ENCODE measurements at regions not wholly inside any gene's neighbourhood (a gene's known extent, or its start where the extent isn't known, plus 50 kb on each side); places are given as distances from the start of the nearest gene placed in this dataset.

DNA sequence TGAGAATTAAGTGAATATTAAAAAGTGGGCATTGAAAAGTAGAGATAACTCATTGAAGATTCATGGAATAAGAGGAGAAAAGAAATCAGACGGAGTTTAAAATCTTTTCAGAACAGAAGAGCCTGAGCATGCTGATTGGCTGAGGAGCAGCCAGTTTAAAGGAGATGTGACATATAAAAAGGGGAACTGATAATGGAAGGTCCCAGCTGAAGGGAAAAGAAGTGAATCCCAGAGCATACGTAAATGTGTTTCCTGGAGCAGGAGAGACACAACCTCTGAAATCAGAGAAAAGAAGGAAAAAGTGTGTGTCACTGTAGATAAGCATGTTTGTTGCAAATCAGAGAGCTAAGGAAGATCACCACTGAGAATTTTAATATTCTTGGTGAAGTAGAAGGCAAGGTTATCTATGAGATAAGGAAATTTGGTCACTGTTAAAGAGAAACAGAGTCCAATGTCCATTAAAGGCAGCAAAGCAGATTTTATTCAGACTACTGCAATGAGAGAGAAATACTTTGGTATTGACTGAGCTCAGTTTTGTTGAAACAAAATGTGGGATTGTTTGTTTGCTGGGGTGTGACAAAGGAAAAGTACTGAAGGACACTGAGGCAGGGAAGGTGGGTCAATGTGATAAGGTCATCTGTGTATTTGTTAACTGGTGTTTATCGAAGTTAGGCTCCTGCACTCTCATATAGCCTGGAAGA is 84.6 kb upstream of the WDR72 start:
- in situ Hi-C loops (cut with HindIII; ENCODE audit: low sequenced_read_pairs), result no loop called here
- no peak overlapping the region for H3K4me3 ChIP-seq (ENCODE audit: low read depth, low read length)
- TF ChIP-seq, protein P1, sequence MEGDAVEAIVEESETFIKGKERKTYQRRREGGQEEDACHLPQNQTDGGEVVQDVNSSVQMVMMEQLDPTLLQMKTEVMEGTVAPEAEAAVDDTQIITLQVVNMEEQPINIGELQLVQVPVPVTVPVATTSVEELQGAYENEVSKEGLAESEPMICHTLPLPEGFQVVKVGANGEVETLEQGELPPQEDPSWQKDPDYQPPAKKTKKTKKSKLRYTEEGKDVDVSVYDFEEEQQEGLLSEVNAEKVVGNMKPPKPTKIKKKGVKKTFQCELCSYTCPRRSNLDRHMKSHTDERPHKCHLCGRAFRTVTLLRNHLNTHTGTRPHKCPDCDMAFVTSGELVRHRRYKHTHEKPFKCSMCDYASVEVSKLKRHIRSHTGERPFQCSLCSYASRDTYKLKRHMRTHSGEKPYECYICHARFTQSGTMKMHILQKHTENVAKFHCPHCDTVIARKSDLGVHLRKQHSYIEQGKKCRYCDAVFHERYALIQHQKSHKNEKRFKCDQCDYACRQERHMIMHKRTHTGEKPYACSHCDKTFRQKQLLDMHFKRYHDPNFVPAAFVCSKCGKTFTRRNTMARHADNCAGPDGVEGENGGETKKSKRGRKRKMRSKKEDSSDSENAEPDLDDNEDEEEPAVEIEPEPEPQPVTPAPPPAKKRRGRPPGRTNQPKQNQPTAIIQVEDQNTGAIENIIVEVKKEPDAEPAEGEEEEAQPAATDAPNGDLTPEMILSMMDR (IDR thresholded peaks at IDR 0.05; ENCODE audit: low read depth, low read length, missing control alignments), result no peak
- no peak for DNase-seq (ENCODE audit: low read depth)

DNA sequence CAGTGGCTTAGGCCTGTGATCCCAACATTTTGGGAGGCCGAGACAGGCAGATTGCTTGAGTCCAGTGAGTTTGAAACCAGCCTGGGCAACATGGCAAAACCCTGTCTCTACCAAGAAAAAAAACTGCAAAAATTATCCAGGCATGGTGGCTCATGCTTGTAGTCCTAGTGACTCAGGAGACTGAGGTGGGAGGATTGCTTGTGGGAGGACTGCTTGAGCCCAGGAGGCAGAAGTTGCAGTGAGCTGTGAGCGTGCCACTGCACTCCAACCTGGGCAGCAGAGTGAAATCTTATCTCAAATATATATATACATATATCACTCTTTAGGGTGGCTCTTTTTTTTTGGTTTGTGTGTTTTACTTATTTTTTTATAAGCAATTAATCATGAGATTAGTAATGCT is 83.7 kb upstream of the WDR72 start:
- TF ChIP-seq, protein P1 (IDR thresholded peaks at IDR 0.05; ENCODE audit: low read depth, low read length, missing control alignments), result no peak
- no peak for DNase-seq (ENCODE audit: low read depth)
- no peak overlapping the region for H3K4me3 ChIP-seq (ENCODE audit: low read depth, low read length)
- in situ Hi-C loops (cut with HindIII; ENCODE audit: low sequenced_read_pairs), result no loop called here

DNA sequence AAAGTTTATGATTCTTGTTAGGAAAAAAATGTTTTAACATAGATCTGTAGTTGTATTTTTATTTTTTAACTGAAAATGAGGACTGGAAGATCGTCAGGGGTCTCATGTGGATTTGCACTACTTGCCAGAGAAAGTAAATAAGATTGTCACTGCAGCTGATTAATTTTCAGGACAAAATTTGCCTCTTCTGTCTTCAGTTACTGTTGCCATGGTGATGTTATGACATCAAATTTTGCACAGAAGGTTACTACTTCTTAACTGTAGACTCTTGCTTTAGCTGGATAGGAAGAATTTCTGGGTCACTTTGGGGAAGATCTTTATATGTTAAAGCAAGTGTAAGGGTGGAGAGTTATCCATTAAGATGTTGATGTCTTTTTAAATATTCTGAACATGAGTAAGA is 82.2 kb upstream of the WDR72 start:
- no peak overlapping the region for H3K4me3 ChIP-seq (ENCODE audit: low read depth, low read length)
- in situ Hi-C loops (cut with HindIII; ENCODE audit: low sequenced_read_pairs), result no loop called here
- DNase-seq (ENCODE audit: low read depth), result no peak
- TF ChIP-seq, protein P1 (IDR thresholded peaks at IDR 0.05; ENCODE audit: low read depth, low read length, missing control alignments), result no peak

DNA sequence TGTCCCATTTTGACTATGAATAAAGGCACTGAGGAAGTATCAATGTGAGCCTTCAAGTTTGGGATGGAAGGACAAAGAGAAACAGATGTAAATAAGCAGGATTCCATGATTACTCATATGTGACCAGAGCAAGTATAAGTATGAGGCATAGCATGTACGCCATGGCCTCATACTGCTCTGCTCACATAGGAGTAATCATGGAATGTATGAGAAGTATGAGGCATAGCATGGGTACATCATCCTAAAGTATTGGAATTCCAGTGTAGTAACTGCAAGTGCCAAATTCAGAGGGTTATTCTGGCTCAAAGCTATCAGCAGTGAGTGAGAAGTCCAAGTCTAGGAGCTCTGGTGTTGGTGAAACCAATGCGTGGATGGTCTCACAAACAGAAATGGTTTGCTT is 81.2 kb upstream of the WDR72 start:
- no peak overlapping the region for H3K4me3 ChIP-seq (ENCODE audit: low read depth, low read length)
- no peak for DNase-seq (ENCODE audit: low read depth)
- in situ Hi-C loops (cut with HindIII; ENCODE audit: low sequenced_read_pairs), result no loop called here
- TF ChIP-seq, protein P1 (IDR thresholded peaks at IDR 0.05; ENCODE audit: low read depth, low read length, missing control alignments), result no peak

DNA sequence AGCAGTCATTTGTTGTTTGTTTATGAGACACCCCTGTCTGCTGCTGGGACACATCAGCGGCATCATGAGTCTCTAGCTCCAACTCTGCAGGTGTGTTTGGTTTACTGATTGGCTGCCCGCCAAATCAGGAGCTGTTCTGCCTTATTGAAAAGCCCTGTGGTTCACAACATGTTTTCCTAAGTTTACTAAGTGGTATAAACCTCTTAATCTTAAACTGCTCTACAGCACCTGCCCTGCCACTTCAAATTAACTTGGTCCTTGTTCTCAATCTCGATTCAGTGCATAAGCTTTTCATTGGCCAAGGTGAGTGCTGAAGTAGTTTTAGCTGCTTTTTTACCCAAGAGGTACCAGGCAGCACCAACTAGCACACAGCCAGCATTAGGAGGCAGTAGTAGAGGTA is 77.8 kb upstream of the WDR72 start:
- no peak for DNase-seq (ENCODE audit: low read depth)
- no peak overlapping the region for H3K4me3 ChIP-seq (ENCODE audit: low read depth, low read length)
- TF ChIP-seq, protein P1 (IDR thresholded peaks at IDR 0.05; ENCODE audit: low read depth, low read length, missing control alignments), result no peak
- in situ Hi-C loops (cut with HindIII; ENCODE audit: low sequenced_read_pairs), result no loop called here

DNA sequence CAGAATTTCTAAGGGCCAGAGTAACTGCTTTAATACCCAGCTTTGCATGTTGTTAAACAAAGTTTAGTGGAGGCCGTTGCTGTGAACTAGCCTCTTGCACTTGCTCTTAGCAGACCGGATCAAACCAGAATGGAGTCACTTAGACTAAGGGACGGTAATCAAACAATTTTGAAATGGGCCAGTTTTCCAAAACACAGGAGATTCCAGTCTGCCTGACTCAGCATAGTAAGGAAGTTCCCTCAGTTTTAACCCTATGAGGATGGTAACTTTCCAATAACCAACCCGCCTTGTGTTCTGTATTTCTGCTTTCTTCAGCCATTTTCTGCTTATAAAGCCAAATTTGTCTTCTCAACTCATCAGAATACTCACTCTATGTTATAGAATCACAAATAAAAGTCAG is 77.2 kb upstream of the WDR72 start:
- in situ Hi-C loops (cut with HindIII; ENCODE audit: low sequenced_read_pairs), result no loop called here
- no peak overlapping the region for H3K4me3 ChIP-seq (ENCODE audit: low read depth, low read length)
- TF ChIP-seq, protein P1 (IDR thresholded peaks at IDR 0.05; ENCODE audit: low read depth, low read length, missing control alignments), result no peak
- no peak for DNase-seq (ENCODE audit: low read depth)
